Mesendoderm (in vitro differentiated cells): ENCODE measurements at regions not wholly inside any gene's neighbourhood (a gene's known extent, or its start where the extent isn't known, plus 50 kb on each side); places are given as distances from the start of the nearest gene placed in this dataset.

ENCODE experiments used
- DNase-seq: peaks from one replicate; pipeline ENCODE4 v3.0.0; 2013
- H2AK5ac ChIP-seq: 2 replicates; pipeline ENCODE4 v1.6.1; 2013; ENCODE audit warnings: low read length, inconsistent platforms
- H2BK120ac ChIP-seq: 2 replicates; pipeline ENCODE4 v1.6.1; 2013; ENCODE audit warnings: low read depth, mild to moderate bottlenecking, low read length, moderate library complexity, mixed read lengths
- H2BK15ac ChIP-seq: replicated peaks from 2 replicates; pipeline ENCODE4 v1.6.1; 2013; ENCODE audit warnings: low read depth, mild to moderate bottlenecking, moderate library complexity
- H2BK5ac ChIP-seq: 2 replicates; pipeline ENCODE4 v1.6.1; 2013; ENCODE audit warnings: low read length, inconsistent platforms
- H3K18ac ChIP-seq: 2 replicates; pipeline ENCODE4 v1.6.1; 2013; ENCODE audit warnings: mild to moderate bottlenecking, low read length, mixed read lengths
- H3K23ac ChIP-seq: one replicate; pipeline ENCODE4 v1.6.1; 2013; ENCODE audit warnings: low read length
- H3K27ac ChIP-seq: 2 replicates; pipeline ENCODE4 v1.5.1; 2013; ENCODE audit warnings: low read depth, mild to moderate bottlenecking, inconsistent platforms, low read length, moderate library complexity
- H3K27me3 ChIP-seq: 2 replicates; pipeline ENCODE4 v1.6.1; 2013; ENCODE audit warnings: low read length, control low read depth, mild to moderate bottlenecking, inconsistent platforms; ENCODE audit not compliant: insufficient read depth, poor library complexity
- H3K36me3 ChIP-seq: 2 replicates; pipeline ENCODE4 v1.6.1; 2013; ENCODE audit warnings: low read length, inconsistent platforms; ENCODE audit not compliant: control insufficient read depth, insufficient read depth
- H3K4ac ChIP-seq: one replicate; pipeline ENCODE4 v1.6.1; 2013; ENCODE audit warnings: low read depth, mild to moderate bottlenecking, low read length, moderate library complexity
- H3K4me1 ChIP-seq: 2 replicates; pipeline ENCODE4 v1.6.1; 2013; ENCODE audit warnings: low read depth, low read length, inconsistent platforms; ENCODE audit not compliant: control insufficient read depth
- H3K4me2 ChIP-seq: 2 replicates; pipeline ENCODE4 v1.6.1; 2013; ENCODE audit warnings: low read length
- H3K4me3 ChIP-seq: 2 replicates; pipeline ENCODE4 v1.5.1; 2013; ENCODE audit warnings: mild to moderate bottlenecking, low read length
- H3K56ac ChIP-seq: one replicate; pipeline ENCODE4 v1.6.1; 2013; ENCODE audit warnings: low read length
- H3K79me1 ChIP-seq: 2 replicates; pipeline ENCODE4 v1.6.1; 2013; ENCODE audit warnings: low read length, inconsistent platforms
- H3K79me2 ChIP-seq: 2 replicates; pipeline ENCODE4 v1.6.1; 2013; ENCODE audit warnings: mild to moderate bottlenecking, low read length; ENCODE audit not compliant: control insufficient read depth, insufficient read depth
- H3K9ac ChIP-seq: 2 replicates; pipeline ENCODE4 v1.6.1; 2013; ENCODE audit warnings: low read length, inconsistent platforms
- H4K5ac ChIP-seq: one replicate; pipeline ENCODE4 v1.6.1; 2013; ENCODE audit warnings: low read length
- H4K8ac ChIP-seq: one replicate; pipeline ENCODE4 v1.6.1; 2013; ENCODE audit warnings: low read depth, mild to moderate bottlenecking, control low read depth, low read length, moderate library complexity
- WGBS: extraction: QIAGEN DNeasy Blood & Tissue Kit; methylation state at CpG from one replicate; pipeline ENCODE4 v1.1.7; 2013; ENCODE audit warnings: low lambda C conversion rate, missing lambda C conversion rate; ENCODE audit not compliant: insufficient coverage; ENCODE audit errors: extremely low coverage; 5-methylcytosine and 5-hydroxymethylcytosine counted together

DNA sequence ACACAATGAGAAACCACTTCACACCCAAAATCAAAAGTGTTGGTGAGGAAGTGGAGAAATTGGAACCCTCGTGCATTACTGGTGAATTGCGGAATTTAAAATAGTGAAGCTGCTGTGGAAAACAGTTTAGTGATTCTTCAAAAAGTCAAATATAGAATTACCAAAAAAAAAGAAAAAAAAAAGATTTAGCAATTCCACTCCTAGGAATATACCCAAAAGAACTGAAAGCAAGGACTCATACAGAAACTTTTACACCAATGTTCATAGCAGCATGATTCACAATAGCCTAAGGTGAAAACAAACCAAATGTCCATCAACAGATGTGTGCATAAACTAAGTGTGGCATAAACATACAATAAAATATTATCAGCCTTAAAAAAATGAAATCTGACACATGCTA, 364.3 kb upstream of the FAM241A start:
- Histone ChIP-seq H3K36me3 (no peaks in the 10 kb centered on the region), H3K4ac (no peak overlapping the region)

DNA sequence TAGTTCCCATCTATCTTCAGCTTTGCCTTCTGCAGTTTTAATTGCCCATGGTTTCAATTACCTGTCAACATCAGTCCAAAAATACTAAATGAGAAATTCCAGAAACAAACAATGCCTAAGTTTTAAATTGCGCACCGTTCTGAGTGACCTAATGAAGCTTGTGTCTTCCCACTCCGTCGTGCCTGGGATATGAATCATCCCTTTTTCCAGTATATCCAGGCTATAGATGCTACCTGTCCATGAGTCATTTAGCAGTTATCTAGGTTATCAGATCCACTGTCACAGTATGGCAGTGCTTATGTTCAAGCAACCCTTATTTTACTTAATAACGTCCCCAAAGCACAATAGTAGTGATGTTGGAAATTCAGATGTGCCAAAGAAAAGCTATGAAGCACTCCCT, 363.6 kb upstream of the FAM241A start:
- peak; percentile 15 for DNase-seq
- Histone ChIP-seq H3K4ac (no peak overlapping the region), H3K4me1 (no peaks in the 10 kb centered on the region), H3K18ac (no peak overlapping the region), H3K9ac (no peak overlapping the region), H4K5ac (no peak overlapping the region), H3K79me1 (no peaks in the 10 kb centered on the region), H3K23ac (no peak overlapping the region), H3K27me3 (no peaks in the 10 kb centered on the region), H3K79me2 (no peaks in the 10 kb centered on the region), H3K36me3 (no peaks in the 10 kb centered on the region), H3K56ac (no peak overlapping the region), H3K4me2 (no peak overlapping the region), H3K4me3 (no peak overlapping the region), H3K27ac (no peak overlapping the region), H2BK5ac (no peak overlapping the region), H4K8ac (no peak overlapping the region), H2BK120ac (peak overlapping the region; percentile 54), H2AK5ac (no peak overlapping the region), H2BK15ac (no peak overlapping the region)
- WGBS, result no CpG with 5 or more reads among the region's 5 CpGs

More for the DNA sequence above, 364.3 kb upstream of the FAM241A start:
- no peaks in the 10 kb centered on the region for H3K27me3 ChIP-seq
- H2BK15ac ChIP-seq, result no peak overlapping the region
- no peaks in the 10 kb centered on the region for H3K79me2 ChIP-seq
- H3K27ac ChIP-seq, result no peak overlapping the region
- H3K79me1 ChIP-seq, result no peaks in the 10 kb centered on the region
- H3K18ac ChIP-seq, result no peak overlapping the region
- H3K4me3 ChIP-seq, result no peak overlapping the region
- H4K5ac ChIP-seq, result no peak overlapping the region
- no peak overlapping the region for H3K56ac ChIP-seq
- no peak for DNase-seq
- H2BK5ac ChIP-seq, result no peak overlapping the region
- WGBS, result no CpG with 5 or more reads among the region's 2 CpGs
- H3K23ac ChIP-seq, result no peak overlapping the region
- H2BK120ac ChIP-seq, result no peak overlapping the region
- H2AK5ac ChIP-seq, result no peak overlapping the region
- no peaks in the 10 kb centered on the region for H3K4me1 ChIP-seq
- no peak overlapping the region for H3K4me2 ChIP-seq
- no peak overlapping the region for H3K9ac ChIP-seq
- H4K8ac ChIP-seq, result no peak overlapping the region

DNA sequence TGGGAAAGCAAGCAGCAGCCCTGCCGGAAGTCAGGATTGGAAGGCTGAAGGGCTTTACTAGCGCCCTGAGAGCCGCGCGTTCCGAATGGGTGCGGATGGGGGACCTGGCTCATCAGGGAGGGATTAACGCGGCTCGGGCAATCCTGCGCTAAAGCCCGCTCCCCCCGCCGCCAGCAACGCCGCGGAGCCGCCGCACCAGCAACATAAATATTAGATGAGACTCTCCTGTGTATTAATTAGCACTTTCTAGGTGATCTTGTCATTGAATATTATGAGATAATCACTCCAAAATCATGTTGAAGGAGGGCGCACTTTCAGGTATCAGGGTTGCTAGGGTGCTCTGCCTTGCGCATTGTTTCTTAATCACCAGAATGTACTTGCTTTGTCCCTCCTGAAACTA, 357.2 kb upstream of the FAM241A start:
- H3K4me3 ChIP-seq, result no peak overlapping the region
- peak overlapping the region; percentile 71 for H3K56ac ChIP-seq
- H4K5ac ChIP-seq, result no peak overlapping the region
- DNase-seq, result peak; percentile 61
- H2BK120ac ChIP-seq, result no peak overlapping the region
- no peaks in the 10 kb centered on the region for H3K27me3 ChIP-seq
- H4K8ac ChIP-seq, result no peak overlapping the region
- H3K4me2 ChIP-seq, result peak overlapping the region; percentile 23
- H2BK15ac ChIP-seq, result no peak overlapping the region
- H3K27ac ChIP-seq, result no peak overlapping the region
- no peaks in the 10 kb centered on the region for H3K36me3 ChIP-seq
- peak overlapping the region; percentile 41 for H3K9ac ChIP-seq
- no peaks in the 10 kb centered on the region for H3K79me2 ChIP-seq
- peak overlapping the region; percentile 30 for H3K23ac ChIP-seq
- H2BK5ac ChIP-seq, result no peak overlapping the region
- H3K18ac ChIP-seq, result peak overlapping the region; percentile 9
- H2AK5ac ChIP-seq, result no peak overlapping the region
- H3K79me1 ChIP-seq, result no peaks in the 10 kb centered on the region
- peaks cover 2% of the 10 kb centered on the region for H3K4me1 ChIP-seq
- no peak overlapping the region for H3K4ac ChIP-seq
- no CpG with 5 or more reads among the region's 21 CpGs for WGBS

DNA sequence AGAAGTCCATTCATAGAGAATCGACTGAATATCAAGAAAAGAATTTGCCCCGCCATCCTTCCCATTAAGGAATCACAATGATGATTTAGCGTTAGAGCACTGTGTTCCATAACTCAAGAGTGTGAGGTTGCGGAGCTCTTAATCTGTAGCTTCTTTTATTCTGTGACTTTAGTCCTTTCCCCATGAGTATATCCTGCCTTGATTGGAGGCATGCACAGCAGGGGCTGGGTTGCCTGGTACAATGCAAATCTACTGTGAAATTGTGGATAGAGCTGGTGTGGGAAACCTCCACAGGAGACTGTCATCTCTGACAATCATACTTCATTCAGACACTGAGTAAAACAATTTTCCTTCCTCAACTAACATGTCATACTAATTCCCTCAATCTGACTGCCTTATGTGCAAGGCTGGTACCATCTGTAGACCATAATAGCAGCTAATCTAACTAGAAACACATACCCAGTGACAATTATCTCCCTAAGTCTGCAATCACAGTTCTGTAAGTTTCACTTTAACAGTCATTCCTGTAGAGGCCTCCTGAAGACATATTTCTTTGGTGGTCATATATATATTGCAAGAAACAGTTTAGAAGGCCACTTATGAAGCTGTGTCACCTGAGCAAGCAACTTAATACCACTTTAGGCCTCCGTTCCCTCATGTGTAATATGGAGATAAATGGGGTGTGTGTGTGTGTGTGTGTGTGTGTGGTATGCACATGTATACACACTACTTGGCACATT, 355.2 kb upstream of the FAM241A start:
- peaks cover 2% of the 10 kb centered on the region for H3K4me1 ChIP-seq
- H3K79me1 ChIP-seq, result no peaks in the 10 kb centered on the region
- H3K18ac ChIP-seq, result peak overlapping the region; percentile 68
- H3K9ac ChIP-seq, result no peak overlapping the region
- H3K79me2 ChIP-seq, result no peaks in the 10 kb centered on the region
- no peak overlapping the region for H3K4me3 ChIP-seq
- no peak overlapping the region for H3K27ac ChIP-seq
- no peak overlapping the region for H3K4ac ChIP-seq
- WGBS, result no CpG with 5 or more reads among the region's 5 CpGs
- H2BK15ac ChIP-seq, result no peak overlapping the region
- H3K56ac ChIP-seq, result peak overlapping the region; percentile 25
- H3K36me3 ChIP-seq, result no peaks in the 10 kb centered on the region
- H3K23ac ChIP-seq, result peak overlapping the region; percentile 72
- H3K27me3 ChIP-seq, result no peaks in the 10 kb centered on the region
- H4K5ac ChIP-seq, result no peak overlapping the region
- no peak for DNase-seq
- no peak overlapping the region for H2BK5ac ChIP-seq
- H2AK5ac ChIP-seq, result no peak overlapping the region
- H2BK120ac ChIP-seq, result no peak overlapping the region
- H3K4me2 ChIP-seq, result no peak overlapping the region
- no peak overlapping the region for H4K8ac ChIP-seq

DNA sequence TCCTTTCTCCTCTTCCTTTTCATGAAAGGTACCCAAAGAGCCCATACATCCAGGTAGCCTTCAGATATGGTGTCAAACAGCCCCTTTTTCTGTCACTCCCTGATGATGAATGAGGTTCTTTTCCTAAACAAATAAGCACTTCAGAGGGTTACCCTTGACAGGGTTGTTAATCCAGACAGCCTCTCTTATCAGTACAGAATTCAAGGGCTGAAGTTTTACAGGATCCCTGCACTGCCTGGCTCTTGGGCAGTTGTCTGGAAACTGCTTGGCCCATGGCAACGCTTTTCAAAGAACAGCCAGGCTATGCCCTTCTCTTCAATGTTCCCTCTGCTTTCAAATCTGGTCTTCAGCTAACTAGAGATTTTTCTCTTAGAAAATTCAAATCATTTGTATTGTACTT, 352.6 kb upstream of the FAM241A start:
- H2BK15ac ChIP-seq, result no peak overlapping the region
- H3K4me3 ChIP-seq, result no peak overlapping the region
- H4K5ac ChIP-seq, result no peak overlapping the region
- H3K27me3 ChIP-seq, result no peaks in the 10 kb centered on the region
- no peak overlapping the region for H3K27ac ChIP-seq
- no peaks in the 10 kb centered on the region for H3K36me3 ChIP-seq
- H4K8ac ChIP-seq, result no peak overlapping the region
- no peak overlapping the region for H2BK5ac ChIP-seq
- H3K18ac ChIP-seq, result no peak overlapping the region
- DNase-seq, result peak; percentile 40
- H3K79me2 ChIP-seq, result no peaks in the 10 kb centered on the region
- no CpG with 5 or more reads among the region's 1 CpG for WGBS
- peaks cover 2% of the 10 kb centered on the region for H3K4me1 ChIP-seq
- no peak overlapping the region for H3K4ac ChIP-seq
- no peak overlapping the region for H2BK120ac ChIP-seq
- no peak overlapping the region for H3K23ac ChIP-seq
- no peaks in the 10 kb centered on the region for H3K79me1 ChIP-seq
- no peak overlapping the region for H3K4me2 ChIP-seq
- no peak overlapping the region for H2AK5ac ChIP-seq
- no peak overlapping the region for H3K9ac ChIP-seq
- H3K56ac ChIP-seq, result no peak overlapping the region
